DMS153 (cell line): ENCODE measurements at regions not wholly inside any gene's neighbourhood (a gene's known extent, or its start where the extent isn't known, plus 50 kb on each side); places are given as distances from the start of the nearest gene placed in this dataset.

ENCODE experiments used
- DNase-seq: peaks from one replicate; lab custom pipeline; 2025; lab: John Stamatoyannopoulos, UW

DNA sequence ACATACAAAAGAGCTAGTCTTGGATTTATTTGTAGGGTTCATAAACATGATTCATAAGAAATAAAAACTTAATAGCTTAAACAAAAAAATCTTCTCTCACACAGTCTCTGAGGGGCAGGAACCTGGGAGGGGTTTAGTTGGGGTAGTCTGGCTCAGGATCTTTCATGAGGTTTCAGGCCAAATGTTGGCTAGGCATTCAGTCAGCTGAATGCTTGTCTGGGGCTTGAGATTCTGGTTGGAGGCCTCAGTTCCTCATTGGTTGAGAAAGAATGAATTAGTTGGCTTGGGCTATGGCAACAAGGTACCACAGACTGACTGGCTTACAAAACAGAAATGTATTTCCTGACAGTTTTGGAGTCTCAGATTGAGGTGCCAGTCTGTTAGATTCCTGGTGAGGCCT is 74.3 kb downstream of the ANKRD7 start:
- DNase-seq = no peak

DNA sequence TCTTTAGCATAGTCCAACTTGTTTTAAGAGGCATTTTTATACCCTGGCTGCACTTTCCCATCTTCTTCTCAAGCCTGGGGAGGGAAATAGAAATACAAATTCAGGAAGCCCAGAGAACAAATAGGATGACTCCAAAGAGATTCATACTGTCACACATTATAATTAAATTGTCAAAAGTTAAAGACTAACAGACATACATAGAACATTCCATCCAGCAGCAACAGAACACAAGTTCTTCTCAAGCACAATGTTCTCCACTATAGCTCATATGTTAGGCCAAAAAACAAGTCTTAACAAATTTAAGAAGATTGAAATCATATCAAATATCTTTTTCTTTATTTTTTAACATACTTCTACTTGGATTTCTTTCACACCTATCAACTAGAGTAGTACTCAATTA is 75.7 kb downstream of the ANKRD7 start:
- no peak for DNase-seq

DNA sequence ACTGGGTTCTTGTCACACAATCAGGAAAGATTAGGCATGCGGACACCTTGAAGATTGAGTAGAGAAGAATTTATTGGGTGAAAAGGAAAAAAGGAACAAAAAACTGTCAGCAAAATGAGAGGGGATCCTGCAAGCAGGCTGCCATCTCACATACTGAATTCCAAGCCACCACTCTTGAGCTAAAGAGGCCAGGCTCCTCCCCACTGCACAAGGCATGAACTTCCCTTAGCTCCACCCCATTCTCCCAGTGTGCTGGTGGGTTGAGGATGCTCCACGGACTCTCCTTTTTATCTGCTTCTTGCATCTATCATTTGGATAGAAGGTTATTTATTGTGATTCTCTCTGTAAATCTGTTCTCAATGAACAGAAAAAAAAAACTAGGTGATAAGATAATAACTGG is 79.6 kb downstream of the ANKRD7 start:
- no peak for DNase-seq

DNA sequence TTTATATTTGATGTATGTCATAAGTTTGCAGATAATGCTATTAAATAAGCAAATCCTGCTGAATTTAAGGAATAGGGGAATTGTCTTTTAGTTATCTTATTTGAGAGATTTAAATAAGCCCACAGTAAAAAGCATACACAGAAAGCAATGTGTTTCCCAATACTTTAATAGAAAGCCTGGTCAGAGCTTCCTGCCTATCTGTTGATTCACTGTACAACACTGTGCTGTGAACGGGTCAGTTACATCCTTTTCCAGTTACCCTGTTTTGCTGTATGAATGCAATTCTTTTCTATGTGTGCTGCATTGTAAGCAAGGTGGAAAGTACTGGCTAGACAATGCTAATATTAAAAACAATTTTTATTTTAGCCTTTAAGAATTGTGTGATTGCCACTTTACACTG is 81.2 kb downstream of the ANKRD7 start:
- DNase-seq = no peak

DNA sequence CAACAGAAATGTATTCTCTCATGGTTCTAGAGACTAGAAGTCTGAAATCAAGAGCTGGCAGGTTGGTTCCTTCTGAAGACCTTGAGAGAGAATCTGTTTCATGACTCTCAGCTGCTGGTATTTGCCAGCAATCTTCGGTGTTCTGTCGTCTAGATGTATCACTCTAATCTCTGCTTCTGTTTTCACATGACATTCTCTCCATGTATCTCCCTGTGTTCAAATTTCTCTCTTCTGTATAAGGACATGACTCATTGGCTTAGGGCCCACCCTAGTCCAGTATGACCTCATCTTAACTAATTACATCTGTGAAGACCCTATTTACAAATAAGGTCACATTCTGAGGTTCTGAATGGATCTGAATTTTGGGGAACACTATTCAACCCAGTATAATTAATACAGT is 82.3 kb downstream of the ANKRD7 start:
- no peak for DNase-seq

DNA sequence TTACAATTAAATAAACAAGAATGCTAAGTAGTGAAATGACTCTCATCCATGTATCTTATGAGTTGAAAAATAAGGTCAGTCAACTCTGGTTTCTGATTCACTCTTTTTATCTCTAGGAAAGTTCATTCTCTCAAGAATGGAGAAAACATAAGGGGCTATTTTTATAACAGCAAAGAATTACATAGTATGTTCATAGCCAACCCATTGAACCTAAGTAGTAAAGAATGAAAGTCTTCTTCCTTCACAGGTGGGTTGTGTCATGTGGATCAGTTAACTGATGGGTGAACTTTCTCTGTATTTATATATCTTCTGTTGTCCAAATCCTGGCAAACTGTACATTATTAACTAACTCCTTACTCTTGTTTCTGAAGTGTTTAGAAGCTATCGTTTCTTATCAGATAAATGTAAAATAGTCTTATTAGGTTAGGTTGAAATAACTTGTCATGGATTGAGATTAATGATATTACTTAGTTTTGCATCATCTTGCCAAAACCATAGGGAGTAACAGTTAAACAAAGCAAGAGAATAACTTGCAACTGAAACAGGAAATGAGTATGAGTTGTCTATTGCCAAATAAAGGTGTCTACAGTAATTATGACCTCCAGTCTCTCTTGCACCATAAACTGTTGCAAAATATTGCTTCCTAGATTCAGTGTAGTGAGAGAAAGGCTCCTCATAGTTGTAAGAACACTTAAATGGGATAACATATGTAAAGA is 86.8 kb downstream of the ANKRD7 start:
- DNase-seq = peak; percentile 15

DNA sequence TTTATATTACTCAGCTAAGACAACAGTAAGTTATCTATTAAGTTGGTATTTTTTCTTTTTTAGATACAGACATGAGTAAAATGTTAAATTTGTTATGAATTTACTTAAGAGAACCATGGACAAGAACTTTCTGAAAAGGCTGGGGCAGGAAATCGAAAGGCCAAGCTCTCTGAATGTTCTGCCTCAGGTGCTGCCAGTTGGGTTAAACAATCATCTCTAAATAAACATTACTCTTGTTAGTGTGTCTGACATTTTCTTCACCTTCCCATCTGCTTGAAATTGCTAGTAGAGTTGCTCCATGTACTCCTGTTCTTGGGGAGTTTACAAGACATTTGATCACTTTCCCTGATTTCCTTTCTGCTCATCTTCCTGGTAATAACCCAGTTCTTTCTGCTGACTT is 87.5 kb downstream of the ANKRD7 start:
- DNase-seq = no peak

DNA sequence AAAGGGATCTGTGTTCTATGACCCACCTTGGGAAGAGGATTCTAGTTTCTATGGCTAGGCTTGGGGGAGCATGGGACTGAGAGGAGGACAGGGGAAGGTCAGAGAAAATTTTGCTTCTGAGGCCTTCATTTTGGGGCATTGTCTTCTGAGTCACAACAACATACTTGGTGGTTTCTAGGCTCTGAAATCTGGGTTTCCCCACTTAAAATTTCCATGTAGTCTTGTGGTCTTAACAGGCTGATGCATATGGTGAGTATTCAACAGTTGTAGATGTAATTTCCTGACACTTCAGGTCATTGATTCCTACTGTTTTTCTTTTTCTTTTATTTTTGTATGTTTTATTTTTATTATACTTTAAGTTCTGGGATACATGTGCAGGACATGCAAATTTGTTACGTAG is 88.5 kb downstream of the ANKRD7 start:
- no peak for DNase-seq

DNA sequence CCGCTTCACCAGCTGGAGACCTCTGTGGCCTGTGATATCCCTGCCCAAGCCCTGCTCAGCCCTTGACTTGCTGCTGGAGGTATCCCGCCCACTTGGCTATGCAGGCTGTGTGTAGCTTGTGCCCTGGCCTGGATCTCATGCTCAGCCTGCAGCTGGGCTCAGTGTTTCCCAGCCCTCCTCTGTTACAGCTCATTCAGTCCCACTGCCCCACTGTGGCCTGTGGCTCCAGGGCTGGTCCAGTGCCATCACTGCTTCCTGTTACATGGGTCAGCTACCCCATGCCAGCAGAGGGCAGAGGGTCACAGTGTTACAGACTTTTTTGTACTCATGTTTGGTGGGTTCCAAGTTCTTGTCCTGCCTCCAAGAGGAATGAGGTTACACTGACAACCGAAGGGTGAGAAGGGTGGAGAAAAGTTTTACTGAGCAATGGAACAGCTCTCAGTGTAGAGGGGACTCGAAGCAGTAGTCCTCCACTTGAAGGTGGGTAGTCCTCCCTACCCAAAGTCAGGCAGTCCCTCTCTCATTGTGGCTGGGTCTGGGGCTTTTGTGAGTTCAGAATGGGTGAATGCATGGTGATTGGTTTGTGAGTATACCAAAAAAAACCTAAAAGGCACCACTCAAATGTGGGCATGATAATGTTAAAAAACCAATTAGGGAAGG is 100.4 kb downstream of the ANKRD7 start:
- DNase-seq = no peak

DNA sequence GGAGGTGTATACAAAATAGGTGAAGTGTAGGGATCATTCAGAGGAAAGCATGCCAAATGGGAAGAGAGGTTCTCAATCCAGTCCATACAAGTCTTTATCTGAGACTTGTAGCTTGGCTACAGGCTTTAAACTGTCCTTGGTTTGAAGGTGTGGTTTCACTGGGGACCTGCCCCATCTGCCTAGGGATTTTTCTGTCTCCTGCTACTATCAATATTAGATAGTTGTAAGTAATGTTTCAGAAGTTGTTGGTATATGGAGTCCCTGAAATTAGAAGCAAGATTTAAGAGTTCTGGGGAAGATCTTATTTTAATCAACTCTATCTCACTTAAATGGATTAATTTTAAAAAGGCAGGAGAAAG is 100.9 kb downstream of the ANKRD7 start:
- DNase-seq = no peak

DNA sequence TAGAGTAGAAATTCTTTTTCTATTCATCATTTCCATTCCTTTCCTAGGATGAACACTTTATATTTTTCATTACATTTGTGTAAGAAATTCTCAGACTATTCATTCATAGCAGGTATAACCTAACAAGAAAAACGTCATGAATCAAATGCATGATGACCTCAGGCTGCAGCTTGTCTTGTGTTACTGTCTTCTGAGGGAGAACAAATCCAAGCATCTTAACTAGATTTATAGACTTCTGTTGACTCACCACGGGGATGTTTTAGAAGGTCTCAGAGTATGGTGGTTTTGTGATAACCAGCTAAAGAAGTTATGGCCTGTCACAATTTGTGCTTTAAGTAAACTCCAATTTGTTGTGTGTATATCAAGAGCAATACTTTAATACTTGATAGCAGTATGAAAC is 102.7 kb downstream of the ANKRD7 start:
- no peak for DNase-seq

DNA sequence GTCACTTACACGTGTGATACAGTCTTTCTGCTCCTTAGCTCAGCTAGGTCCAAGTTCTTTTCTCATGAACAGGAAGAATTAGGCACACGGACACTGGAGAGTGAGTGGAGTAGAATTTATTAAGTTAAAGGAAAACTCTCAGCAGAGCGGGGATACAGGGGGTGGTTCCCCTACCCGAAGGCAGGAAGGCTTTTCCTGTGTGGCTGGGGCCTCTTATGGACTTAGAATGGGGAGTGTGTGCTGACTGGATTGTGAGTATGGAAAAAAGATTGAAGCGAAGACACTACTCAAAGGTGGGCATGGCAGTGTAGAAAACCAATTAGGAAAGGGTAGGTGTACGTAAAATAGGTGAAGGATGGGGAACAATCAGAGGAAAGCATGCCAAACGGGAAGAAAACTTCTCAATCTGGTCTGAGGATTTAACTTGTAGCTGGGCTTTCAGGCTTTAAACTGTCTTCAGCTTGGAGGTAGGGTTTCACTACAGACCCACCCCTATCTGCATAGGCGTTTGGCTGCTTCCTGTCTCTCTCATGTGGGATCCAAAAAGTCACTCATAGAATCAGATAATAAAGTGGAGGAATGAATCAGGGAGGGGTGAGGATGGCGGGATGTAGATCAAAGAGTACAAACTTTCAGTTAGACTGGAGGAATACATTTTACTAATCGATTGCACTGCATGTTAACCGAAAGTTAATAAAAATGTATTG is 104.2 kb downstream of the ANKRD7 start:
- DNase-seq = no peak

DNA sequence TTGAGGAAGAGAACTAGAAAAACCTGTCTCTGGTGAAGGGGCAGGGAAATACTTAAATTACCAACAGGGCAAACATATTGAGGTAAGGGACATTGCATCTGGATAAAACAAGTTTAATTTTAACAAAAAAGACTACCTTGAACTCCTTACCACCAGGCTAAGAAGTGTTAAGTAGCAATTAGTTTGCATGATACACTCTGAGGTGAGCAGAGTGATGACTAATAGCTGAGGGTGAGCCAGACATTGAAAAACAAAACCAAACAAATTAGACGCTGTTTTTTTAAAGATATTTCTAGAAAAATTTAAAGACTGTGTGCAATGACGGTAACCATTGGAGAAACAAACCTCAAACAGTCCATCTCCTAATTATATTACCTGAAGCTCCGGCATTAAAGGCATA is 105.9 kb downstream of the ANKRD7 start:
- DNase-seq = no peak

DNA sequence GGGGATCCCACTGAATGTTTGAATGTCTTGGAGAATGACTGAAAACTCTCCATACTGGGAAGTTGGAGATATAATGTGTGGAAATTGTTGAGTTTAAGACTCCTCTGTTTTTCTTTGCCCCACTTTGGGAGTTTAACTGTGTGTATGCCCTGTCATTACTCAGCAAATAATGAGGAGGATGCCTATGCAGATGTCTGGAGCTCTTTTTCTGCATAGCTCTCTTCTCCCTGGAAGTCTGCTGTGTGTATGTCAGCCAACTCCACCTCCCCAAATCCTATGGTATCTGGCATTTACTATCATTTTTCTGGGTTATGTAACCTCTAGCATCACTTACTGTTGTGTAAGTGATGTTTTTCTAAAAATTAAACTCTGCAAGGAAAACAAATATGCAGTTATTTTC is 122.2 kb downstream of the ANKRD7 start:
- DNase-seq = no peak

DNA sequence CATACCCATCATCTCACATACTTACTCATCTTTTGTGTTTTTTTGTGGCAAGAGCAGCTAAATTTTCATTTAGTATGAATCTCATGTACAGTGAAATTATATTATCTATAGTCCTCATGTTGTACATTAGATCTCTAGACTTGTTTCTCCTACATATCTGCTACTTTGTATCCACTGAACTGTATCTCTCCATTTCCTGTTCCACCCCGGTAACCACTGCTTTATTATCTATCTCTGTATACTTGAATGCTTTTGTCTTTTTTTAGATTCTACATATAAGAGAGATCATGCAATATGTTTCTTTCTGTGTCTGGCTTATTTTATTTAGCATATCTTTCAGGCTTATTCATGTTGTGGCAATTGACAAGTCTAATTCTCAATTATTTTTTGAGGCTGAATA is 125.1 kb downstream of the ANKRD7 start:
- no peak for DNase-seq

DNA sequence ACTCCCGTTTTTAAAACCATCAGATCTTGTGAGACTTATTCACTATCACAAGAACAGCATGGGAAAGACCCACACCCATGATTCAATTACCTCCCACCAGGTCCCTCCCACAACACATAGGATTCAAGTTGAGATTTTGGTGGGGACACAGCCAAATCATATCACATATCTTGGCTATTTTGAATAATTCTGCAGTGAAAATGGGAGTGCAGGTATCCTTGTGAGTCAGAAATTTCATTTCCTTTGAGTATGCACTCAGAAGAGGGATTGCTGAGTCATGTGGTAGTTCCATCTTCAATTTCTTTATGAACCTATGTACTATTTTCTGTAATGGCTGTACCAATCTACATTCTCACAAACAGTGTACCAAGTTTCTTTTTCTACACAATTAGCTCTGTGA is 125.8 kb downstream of the ANKRD7 start:
- DNase-seq = no peak

DNA sequence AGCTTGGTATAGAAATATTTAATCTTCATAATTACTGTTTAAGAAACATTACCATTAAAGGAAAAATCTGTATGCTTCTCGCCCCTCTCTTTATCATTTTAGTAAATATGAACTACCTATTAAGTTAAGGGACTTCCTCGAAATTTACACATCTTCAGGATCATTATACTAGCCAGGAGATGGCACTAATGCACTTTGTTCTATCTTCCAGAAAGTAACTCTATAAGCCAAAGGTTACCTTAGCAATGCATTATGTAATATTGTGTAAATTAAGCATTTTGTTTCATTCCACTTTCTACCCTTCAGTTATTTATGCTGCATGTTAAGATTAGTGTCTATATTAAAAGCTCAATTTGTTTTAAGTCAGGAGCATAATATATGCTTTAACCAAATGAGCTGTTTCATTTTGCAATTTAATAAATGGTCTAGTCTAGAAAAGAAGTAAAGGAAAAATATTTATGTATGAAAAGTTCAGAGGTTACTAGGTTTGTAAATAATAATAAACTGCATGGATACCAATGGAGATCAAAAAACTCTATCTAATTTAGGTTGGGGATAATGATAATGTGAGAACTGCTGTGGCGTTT is 128.5 kb downstream of the ANKRD7 start:
- DNase-seq = no peak

DNA sequence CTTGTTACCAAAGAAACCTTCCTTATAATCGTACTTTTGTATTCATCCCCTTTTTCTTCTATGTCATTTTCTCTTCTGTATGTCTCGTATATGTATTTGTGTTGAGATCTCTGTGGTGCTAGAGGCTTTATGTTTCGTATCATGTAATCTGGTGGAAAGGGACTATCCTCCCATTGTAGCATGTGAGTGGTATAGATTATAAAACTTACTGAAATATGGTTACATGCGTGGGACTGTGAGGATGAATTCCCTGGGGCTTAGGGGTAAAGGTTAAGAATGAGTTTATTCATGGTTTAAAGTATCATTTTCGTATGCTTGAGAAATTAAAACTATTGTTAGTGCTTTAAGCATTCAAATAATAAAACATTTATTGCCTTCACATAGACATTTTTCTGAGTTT is 141.9 kb downstream of the ANKRD7 start:
- DNase-seq = no peak

DNA sequence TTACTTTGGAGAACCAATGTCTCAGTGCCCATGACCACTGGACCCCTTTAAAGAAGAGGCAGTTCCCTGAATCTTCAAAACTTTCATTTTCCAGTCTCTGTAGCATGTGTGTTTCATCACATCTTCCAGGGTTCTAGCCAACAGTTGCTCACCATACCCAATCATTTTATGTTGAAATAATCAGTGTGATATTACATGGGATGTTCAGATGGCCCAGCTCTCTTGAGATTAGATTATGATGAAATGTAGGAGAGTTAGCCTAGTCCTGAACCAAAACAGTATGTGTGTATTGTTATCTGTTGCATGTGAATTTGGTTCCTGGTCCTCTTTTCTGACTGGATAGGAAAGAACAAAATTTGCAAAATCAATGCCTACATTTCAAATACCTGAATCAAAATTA is 144.5 kb downstream of the ANKRD7 start:
- no peak for DNase-seq

DNA sequence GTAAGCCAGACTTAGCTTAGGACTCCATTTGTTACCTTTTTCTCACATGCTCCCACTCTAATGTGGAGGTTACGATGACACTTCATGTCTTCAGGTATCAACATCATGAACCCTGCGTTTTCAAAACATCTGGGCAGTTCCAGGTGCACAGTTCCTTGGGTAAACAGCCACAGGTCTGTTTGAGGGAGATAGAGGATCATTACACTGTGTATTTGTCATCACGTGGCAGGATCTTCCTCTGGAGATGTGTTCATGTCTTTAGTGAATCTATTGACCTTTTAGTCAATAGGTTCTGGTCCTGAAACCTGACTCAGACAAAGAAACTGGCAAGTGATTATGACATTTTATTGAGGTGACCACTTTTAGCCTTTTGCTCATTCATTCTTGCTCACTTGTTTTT is 145.5 kb downstream of the ANKRD7 start:
- no peak for DNase-seq

DNA sequence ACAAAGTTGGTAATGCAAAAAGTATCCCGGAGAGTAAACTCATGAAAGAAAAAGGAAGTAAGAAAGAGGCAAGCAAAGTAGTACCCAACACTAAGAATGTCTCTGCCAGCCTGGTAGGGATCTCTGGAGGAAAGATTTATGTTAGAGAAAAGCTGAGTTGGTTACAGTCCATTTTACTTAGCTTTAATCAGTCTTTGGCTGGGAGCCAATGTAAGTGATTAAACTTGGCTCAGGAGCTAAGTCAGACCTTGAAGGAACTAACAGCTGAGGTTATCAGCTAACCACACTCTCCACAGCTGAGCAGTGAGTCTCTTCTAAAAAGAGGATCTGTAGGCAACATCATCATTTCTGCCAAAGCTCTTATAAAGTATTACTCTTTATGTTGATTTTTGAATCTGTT is 148.0 kb downstream of the ANKRD7 start:
- no peak for DNase-seq

DNA sequence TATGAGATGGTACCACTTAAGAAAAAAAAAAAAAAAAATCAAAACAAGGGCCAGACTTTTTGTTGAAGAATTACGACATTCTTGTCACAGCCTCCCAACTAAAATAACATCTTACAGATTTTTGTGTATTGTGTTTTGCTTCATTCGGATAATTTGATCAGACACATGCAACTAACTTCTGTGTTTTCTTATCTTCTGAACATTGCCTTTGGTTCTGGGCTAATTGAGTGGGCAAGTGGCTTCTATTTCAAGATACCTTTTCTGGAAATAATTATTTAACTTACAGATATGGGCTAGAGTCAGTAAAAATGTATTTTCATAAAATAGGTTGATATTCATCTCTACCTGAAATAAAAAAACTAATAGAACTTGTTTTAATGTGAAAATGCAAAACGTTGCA is 165.1 kb downstream of the ANKRD7 start:
- no peak for DNase-seq

DNA sequence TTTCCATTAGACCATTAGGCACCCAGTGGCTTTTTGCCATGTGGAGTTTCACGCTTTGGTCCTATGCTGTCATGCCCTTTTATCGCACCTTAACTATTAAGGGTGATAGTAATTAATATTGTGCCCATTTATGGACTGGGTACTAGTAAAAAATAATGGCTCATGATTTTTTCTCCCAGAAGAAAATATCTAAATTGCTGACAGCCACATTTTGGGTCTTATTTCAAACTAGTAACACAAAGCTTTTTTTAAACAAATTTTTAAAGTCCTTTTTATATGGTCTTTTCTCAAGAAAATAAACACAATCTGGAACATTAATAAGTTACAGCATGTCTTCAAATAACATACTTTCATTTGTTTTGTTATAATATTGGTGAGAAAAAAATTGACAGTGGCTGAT is 179.7 kb downstream of the ANKRD7 start:
- no peak for DNase-seq
